Thymus (tissue), 11 donors: ENCODE measurements at regions not wholly inside any gene's neighbourhood (a gene's known extent, or its start where the extent isn't known, plus 50 kb on each side); places are given as distances from the start of the nearest gene placed in this dataset.
A peak's percentile ranks its signal among the peaks of the same experiment; 100 is the strongest.
"Not testable (repeated sequence)": the region's sequence is repeated elsewhere in the genome, so short reads cannot be mapped to it uniquely, and the experiment has no call there.

ENCODE experiments used
- DNase-seq, 9 donors: peaks; one replicate each; pipeline ENCODE4 v3.0.0-alpha.2; 2013; ENCODE audit warnings: low spot score in 9 of 9, low read depth in 6 of 9, missing footprints in 1 of 9
- H3K27ac ChIP-seq, 2 donors: one replicate each; pipeline ENCODE4 v1.5.1; 2013; ENCODE audit warnings: control low read depth in 1 of 2, low read depth in 1 of 2, low read length in 1 of 2, mild to moderate bottlenecking in 1 of 2, moderate library complexity in 1 of 2
- H3K27me3 ChIP-seq, 2 donors: one replicate each; pipeline ENCODE4 v1.5.1; 2013; ENCODE audit warnings: low read length in 1 of 2; ENCODE audit not compliant: control insufficient read depth in 2 of 2, insufficient read depth in 1 of 2
- H3K36me3 ChIP-seq, 2 donors: one replicate each; pipeline ENCODE4 v1.5.1; 2013; ENCODE audit warnings: low read length in 1 of 2, mild to moderate bottlenecking in 1 of 2, moderate library complexity in 1 of 2; ENCODE audit not compliant: control insufficient read depth in 2 of 2, insufficient read depth in 2 of 2
- H3K4me1 ChIP-seq, 2 donors: one replicate each; pipeline ENCODE4 v1.5.1; 2013; ENCODE audit warnings: low read length in 2 of 2; ENCODE audit not compliant: control insufficient read depth in 2 of 2, insufficient read depth in 2 of 2
- H3K4me3 ChIP-seq, 2 donors: one replicate each; pipeline ENCODE4 v1.5.1; 2013; ENCODE audit warnings: low read length in 2 of 2, control low read depth in 1 of 2, mild to moderate bottlenecking in 1 of 2
- H3K9me3 ChIP-seq, 2 donors: one replicate each; pipeline ENCODE4 v1.5.1; 2013; ENCODE audit warnings: low read length in 1 of 2, mild to moderate bottlenecking in 1 of 2; ENCODE audit not compliant: control insufficient read depth in 2 of 2, insufficient read depth in 1 of 2
- WGBS: extraction: QIAGEN DNeasy Blood & Tissue Kit; methylation state at CpG from one replicate; pipeline ENCODE4 v1.1.7; 2013; 5-methylcytosine and 5-hydroxymethylcytosine counted together
- donor health status: healthy.

DNA sequence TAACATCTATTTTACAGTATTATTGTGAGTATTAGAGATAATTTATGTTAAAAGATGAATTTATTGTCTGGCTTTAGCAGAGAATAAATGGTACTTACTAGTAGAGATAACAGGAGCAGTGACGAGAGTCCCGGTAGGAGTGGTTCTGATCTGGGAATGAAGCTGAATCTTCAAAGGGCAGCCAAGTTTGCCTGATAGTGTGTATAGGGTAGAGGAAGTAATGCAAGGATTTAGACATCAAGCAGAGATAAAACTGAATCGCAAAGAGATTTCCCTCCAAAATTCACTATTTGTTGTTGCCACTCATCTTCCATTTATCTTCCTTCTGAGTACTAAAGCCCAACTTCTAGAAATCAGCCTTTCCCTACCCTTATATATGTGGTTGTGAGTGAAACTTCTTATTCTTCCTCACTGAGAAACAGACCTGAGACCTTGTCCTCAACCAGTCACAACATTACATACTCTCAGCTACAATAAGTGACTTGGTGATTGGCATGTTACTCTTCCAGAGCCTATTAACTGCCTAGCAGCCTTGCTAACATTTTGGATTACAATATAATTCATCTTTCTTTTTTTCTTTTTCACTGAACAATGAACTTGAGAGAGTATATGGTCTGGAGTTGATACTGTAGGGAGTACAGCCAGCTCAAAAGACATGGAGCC lies 692.7 kb upstream of the ZNF385D start:
- Histone ChIP-seq H3K27me3 (no peaks in the 10 kb centered on the region), H3K4me1 (no peaks in the 10 kb centered on the region), H3K4me3 (no peak overlapping the region), H3K36me3 (no peaks in the 10 kb centered on the region), H3K9me3 (no peaks in the 10 kb centered on the region), H3K27ac (no peak overlapping the region)
- WGBS, result 98% methylated on average over 3 of the region's 3 CpGs
- no peak for DNase-seq

DNA sequence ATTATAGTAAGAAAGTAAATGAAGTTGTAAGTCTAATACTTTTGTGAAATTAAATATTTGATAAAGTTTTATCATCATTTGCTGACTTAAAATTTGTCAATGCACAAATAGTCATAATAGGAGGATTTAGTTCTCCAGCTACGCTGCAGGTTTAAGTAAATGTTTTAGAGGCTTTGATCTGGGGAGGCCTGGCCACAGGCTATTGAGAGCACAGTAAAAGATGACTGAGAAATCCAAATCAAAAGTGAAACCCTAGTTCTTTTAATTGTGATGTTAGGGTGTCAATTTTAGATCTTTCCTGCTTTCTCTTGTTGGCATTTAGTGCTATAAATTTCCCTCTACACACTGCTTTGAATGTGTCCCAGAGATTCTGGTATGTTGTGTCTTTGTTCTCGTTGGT lies 694.3 kb upstream of the ZNF385D start:
- peak in 1 of 9 donors; percentile 20 for DNase-seq
- H3K4me3 ChIP-seq, H3K27me3 ChIP-seq, H3K4me1 ChIP-seq, H3K9me3 ChIP-seq, H3K36me3 ChIP-seq, H3K27ac ChIP-seq: not testable (repeated sequence)
- WGBS, result 60% methylated on average over 1 of the region's 2 CpGs

DNA sequence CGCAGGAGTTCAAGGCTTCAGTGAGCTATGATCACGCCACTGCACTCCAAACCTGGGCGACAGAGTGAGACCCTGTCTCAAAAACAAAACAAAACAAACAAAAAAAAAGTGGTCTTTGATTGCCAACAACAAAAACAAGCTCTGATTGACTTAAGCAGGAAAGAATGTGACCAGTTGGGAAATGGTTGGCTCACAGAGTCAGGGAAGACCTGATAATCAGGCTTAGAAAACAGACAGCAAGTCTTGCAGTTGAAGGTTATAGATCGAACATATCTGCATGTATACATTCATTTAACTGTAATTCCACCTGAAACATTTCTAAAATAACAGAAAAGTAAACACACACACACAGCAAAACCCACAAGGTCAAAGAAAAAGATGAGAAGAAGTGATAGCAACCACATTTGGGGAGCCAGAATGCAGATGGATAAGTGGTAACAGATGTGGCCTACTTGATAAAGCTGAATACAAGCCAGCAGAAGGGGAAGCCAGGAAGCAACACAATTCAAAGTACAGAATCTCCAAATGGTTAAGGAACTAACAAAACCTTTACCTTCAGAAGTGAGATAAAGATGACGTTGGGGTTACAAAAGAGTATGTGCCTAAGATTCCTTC lies 699.9 kb upstream of the ZNF385D start:
- peak; percentile 34 to 86 (median 66) for DNase-seq

DNA sequence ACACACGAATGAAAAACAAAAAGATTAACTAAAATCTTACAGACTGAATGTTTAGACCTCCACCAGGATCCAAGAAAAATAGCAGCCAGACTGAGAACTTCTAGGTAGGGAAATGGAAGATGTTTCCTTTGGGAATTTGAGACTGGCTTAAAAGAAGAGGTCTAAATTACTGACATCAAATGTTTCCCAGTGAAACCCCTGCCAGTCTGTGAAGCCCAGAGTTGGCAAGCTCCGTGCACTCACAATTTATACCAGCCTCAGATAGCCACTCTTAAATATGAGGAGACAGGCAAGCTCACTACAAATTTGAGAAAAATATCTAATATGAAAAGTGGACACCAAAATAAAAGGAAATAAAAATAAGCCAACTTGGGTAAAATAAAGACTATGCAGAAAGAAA lies 700.5 kb upstream of the ZNF385D start:
- H3K27me3 ChIP-seq, result no peaks in the 10 kb centered on the region
- peaks cover 10 to 16% of the 10 kb centered on the region in 2 donors for H3K4me1 ChIP-seq
- no peak overlapping the region for H3K4me3 ChIP-seq
- H3K27ac ChIP-seq, result peak overlapping the region in 1 of 2 donors; percentile 79
- DNase-seq, result no peak
- WGBS, result 60% methylated on average over 2 of the region's 2 CpGs
- H3K36me3 ChIP-seq, result no peaks in the 10 kb centered on the region
- H3K9me3 ChIP-seq, result no peaks in the 10 kb centered on the region

More for the DNA sequence above, 699.9 kb upstream of the ZNF385D start:
- H3K4me1 ChIP-seq, result peaks cover 10 to 16% of the 10 kb centered on the region in 2 donors
- H3K27me3 ChIP-seq, result no peaks in the 10 kb centered on the region
- no peaks in the 10 kb centered on the region for H3K9me3 ChIP-seq
- H3K4me3 ChIP-seq, result no peak overlapping the region
- WGBS, result 48% methylated on average over 5 of the region's 5 CpGs
- no peaks in the 10 kb centered on the region for H3K36me3 ChIP-seq
- H3K27ac ChIP-seq, result peak overlapping the region; percentile 36 to 79

DNA sequence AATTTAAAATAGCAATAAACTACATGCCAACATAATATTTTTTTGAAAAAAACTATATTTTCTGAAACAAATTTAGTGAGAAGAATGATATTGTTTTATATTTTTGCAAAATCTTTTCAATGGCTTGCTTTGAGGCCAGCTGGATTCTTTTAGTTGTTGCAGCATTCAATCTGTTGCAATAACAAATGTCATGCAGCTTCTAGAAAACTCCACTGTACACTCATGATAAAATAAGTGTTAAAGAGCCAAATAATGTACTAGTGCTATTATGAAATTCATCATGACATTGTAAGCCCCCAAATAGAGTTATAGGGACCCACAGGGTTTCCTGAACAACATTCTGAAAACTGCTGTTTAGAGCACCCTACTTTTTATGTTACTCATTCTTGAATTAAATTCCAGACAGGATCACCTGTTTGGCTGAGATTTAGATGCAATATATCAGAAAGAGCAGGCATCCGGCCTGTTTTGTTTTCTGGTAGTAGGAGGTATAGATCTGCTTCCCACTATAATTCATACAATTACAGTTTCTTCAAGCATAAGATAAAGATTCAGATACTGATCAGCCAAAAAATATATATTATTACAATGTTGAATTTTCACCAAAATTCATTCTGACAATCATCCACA lies 703.0 kb upstream of the ZNF385D start:
- Histone ChIP-seq H3K9me3 (no peaks in the 10 kb centered on the region), H3K36me3 (no peaks in the 10 kb centered on the region), H3K27me3 (no peaks in the 10 kb centered on the region), H3K27ac (no peak overlapping the region), H3K4me1 (peaks cover 10 to 16% of the 10 kb centered on the region in 2 donors), H3K4me3 (no peak overlapping the region)
- DNase-seq, result no peak
- WGBS, result 97% methylated on average over 1 of the region's 1 CpG

DNA sequence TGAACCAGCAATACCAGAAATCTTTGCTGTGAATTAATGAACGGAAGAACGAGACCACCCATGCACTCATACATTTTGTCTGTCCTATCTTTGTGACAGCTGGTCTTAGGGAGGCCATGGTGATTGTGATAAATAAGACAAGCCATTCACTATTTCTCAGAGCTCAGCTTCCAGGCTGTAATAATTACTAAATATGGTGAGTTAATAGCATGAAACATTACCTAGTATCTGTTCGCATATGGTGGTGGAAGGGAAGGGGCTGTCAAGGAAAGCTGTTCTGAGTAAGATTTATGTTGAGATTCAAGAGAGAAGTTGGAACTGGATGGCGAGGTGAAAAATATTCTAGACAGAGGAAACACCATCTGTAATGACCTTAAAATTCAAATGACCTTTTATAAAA lies 719.0 kb upstream of the ZNF385D start:
- no peak for DNase-seq
- Histone ChIP-seq H3K4me3 (no peak overlapping the region), H3K27ac (no peak overlapping the region), H3K4me1 (no peaks in the 10 kb centered on the region), H3K9me3 (no peaks in the 10 kb centered on the region), H3K36me3 (no peaks in the 10 kb centered on the region), H3K27me3 (no peaks in the 10 kb centered on the region)
- WGBS, result 93% methylated on average over 4 of the region's 4 CpGs

DNA sequence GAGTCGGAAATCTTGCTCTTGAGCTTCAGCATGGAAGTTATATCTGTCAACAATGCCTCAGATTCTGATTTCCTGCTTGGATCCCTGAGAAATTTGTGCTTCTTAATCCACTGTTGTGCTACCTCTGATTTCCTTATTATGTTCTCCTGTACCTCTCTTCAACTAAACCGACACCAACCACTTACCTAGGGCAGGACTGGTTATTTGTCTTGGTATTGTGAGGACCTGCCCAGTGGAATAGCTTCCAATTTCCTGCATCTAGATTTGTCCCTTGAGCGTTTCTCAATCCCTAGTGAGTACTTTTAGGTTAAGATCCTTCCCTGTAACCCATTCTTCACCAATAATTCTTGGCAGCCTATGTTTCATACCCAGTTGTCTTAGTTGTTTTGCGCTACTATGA lies 720.5 kb upstream of the ZNF385D start:
- H3K36me3 ChIP-seq, result no peaks in the 10 kb centered on the region
- whole genome bisulfite sequencing, result 96% methylated on average over 4 of the region's 4 CpGs
- no peaks in the 10 kb centered on the region for H3K27me3 ChIP-seq
- H3K27ac ChIP-seq, result no peak overlapping the region
- no peaks in the 10 kb centered on the region for H3K9me3 ChIP-seq
- no peak overlapping the region for H3K4me3 ChIP-seq
- H3K4me1 ChIP-seq, result no peaks in the 10 kb centered on the region
- DNase-seq, result no peak

DNA sequence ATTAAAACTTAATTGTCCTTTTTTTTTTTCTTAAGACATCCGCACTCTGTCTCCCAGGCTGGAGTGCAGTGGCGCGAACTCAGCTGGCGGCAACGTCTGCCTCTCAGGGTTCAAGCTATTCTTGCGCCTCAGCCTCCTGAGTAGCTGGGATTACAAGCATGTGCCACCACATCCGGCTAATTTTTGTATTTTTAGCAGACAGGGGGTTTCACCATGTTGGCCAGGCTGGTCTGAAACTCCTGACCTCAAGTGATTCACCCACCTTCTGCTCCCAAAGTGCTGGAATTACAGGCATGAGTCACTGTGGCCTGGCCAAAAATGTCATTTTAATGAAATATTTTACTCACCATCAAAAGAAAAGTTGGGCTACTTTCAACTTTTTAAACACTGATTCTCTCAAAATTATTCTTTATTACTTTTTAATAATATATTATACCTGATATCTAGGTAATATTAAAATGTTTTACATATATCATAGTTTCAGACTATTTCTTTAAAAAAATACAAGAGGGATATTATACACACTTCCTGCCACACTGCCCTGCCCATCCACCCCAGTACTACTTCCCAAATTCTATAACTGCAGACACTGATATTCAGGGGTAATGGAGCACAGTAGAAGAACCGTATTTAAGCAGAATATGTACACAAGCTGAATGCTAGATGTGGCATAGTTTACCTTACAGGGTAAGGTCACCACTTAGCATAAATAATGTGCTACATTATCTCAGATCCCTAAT lies 723.9 kb upstream of the ZNF385D start:
- H3K9me3 ChIP-seq, result no peaks in the 10 kb centered on the region
- no peak for DNase-seq

DNA sequence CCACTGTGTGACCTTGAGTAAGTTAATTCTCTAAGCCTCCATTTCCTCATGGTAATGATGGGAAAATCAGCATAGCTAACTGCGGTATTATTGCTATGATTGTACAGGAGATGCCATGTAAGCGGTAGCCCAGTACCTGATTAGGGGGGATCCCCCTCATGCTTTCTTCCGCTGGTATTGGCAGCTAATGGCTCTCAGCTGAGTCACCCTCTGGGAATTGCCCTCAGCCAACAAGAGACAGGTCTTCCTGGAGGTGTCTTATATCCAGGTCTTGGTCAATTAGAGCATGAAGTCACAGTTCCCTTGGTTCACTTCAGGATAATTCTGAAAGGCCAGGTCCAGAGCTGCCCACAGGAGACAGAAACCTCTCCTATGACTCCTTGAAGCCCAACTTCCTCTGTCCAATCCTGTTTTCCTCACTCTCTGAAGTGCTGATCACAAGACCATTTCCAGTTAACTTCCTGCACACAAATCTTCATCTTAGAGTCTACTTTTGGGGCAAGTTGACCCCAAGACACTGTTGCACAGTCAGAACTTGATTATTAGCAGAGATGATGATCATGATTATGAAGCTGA lies 724.7 kb upstream of the ZNF385D start:
- Histone ChIP-seq H3K4me1 (no peaks in the 10 kb centered on the region), H3K27me3 (no peaks in the 10 kb centered on the region), H3K4me3 (no peak overlapping the region), H3K9me3 (no peaks in the 10 kb centered on the region), H3K36me3 (no peaks in the 10 kb centered on the region), H3K27ac (no peak overlapping the region)
- DNase-seq, result no peak
- WGBS, result over 99% methylated on average over 3 of the region's 3 CpGs

More for the DNA sequence above, 723.9 kb upstream of the ZNF385D start:
- WGBS, result 96% methylated on average over 8 of the region's 8 CpGs
- Histone ChIP-seq H3K36me3 (no peaks in the 10 kb centered on the region), H3K27me3 (no peaks in the 10 kb centered on the region), H3K4me1 (no peaks in the 10 kb centered on the region), H3K4me3 (no peak overlapping the region), H3K27ac (no peak overlapping the region)
